Neural cell (in vitro differentiated cells): ENCODE measurements at regions not wholly inside any gene's neighbourhood (a gene's known extent, or its start where the extent isn't known, plus 50 kb on each side); places are given as distances from the start of the nearest gene placed in this dataset.

Source experiments
- CTCF ChIP-seq: fragments of 450-650 bp; IDR thresholded peaks from 2 replicates; pipeline ENCODE4 v1.5.1; 2014; ENCODE audit warnings: antibody characterized with exemption, mild to moderate bottlenecking, moderate library complexity; ENCODE audit not compliant: poor library complexity, severe bottlenecking
- EP300 ChIP-seq: fragments of 450-650 bp; conservative IDR thresholded peaks from 2 replicates; pipeline ENCODE4 v1.6.1; 2014; ENCODE audit warnings: antibody characterized with exemption, mild to moderate bottlenecking, moderate library complexity; ENCODE audit not compliant: poor library complexity, severe bottlenecking
- EZH2 ChIP-seq: fragments of 200-600, 300-800 bp; shearing (Covaris generic), sonication (generic); IDR thresholded peaks from 2 replicates; pipeline ENCODE4 v1.6.1; 2014; ENCODE audit warnings: antibody characterized with exemption, low read length, borderline replicate concordance, mild to moderate bottlenecking; ENCODE audit not compliant: insufficient read depth, poor library complexity, severe bottlenecking
- POLR2AphosphoS5 ChIP-seq: IDR thresholded peaks from 2 replicates; pipeline ENCODE4 v1.6.1; 2012
- REST ChIP-seq: IDR thresholded peaks from 2 replicates; pipeline ENCODE4 v1.6.1; 2012; ENCODE audit warnings: borderline replicate concordance
- SMC3 ChIP-seq: fragments of 450-650 bp; conservative IDR thresholded peaks from 2 replicates; pipeline ENCODE4 v1.6.1; 2014; ENCODE audit warnings: antibody characterized with exemption, mild to moderate bottlenecking, moderate library complexity; ENCODE audit not compliant: poor library complexity

GRCh38 chr13:112003396-112003795 is 63.6 kb upstream of the SOX1 start:
- TF ChIP-seq EZH2 = no peak
- TF ChIP-seq SMC3 = no peak
- TF ChIP-seq CTCF = no peak
- no peak for TF ChIP-seq POLR2AphosphoS5
- no peak for TF ChIP-seq EP300
- no peak for TF ChIP-seq REST
